PFSK-1 (cell line): ENCODE measurements at regions not wholly inside any gene's neighbourhood (a gene's known extent, or its start where the extent isn't known, plus 50 kb on each side); places are given as distances from the start of the nearest gene placed in this dataset.

Source experiments
- POLR2AphosphoS5 ChIP-seq: IDR thresholded peaks from 2 replicates; pipeline ENCODE4 v1.6.1; 2012; ENCODE audit warnings: low read depth, mild to moderate bottlenecking, control low read depth, low read length, moderate library complexity
- TF ChIP-seq, protein P1 (sequence below), 2 experiments: IDR thresholded peaks; 2 replicates each; pipeline versions ENCODE4 v1.6.1 to v1.8.0; 2011 to 2012; ENCODE audit warnings: low read depth in 2 of 2, low read length in 2 of 2, control low read depth in 1 of 2, inconsistent platforms in 1 of 2, mild to moderate bottlenecking in 1 of 2, moderate library complexity in 1 of 2; ENCODE audit not compliant: insufficient read depth in 1 of 2

DNA sequence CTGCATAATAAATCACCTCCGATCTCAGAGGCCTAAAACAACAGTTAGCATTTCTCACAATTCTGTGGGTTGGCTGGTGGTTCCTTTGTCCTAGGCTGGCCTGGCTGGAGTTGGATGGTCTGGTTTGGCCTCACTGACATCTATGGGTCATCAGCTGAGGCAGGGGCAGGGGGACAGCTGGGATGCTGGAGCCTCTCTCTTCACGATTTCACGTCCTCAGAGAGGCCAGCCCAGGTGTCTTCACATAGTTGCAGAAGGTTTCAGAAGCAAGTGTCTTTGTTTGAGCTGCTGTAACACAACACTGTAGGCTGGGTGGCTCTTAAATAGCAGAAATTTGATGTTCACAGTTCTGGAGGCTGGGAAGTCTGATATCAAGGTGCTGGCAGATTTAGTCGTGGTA, 155.5 kb upstream of the CACNA1E start:
- TF ChIP-seq POLR2AphosphoS5 = no peak
- TF ChIP-seq, protein P1, sequence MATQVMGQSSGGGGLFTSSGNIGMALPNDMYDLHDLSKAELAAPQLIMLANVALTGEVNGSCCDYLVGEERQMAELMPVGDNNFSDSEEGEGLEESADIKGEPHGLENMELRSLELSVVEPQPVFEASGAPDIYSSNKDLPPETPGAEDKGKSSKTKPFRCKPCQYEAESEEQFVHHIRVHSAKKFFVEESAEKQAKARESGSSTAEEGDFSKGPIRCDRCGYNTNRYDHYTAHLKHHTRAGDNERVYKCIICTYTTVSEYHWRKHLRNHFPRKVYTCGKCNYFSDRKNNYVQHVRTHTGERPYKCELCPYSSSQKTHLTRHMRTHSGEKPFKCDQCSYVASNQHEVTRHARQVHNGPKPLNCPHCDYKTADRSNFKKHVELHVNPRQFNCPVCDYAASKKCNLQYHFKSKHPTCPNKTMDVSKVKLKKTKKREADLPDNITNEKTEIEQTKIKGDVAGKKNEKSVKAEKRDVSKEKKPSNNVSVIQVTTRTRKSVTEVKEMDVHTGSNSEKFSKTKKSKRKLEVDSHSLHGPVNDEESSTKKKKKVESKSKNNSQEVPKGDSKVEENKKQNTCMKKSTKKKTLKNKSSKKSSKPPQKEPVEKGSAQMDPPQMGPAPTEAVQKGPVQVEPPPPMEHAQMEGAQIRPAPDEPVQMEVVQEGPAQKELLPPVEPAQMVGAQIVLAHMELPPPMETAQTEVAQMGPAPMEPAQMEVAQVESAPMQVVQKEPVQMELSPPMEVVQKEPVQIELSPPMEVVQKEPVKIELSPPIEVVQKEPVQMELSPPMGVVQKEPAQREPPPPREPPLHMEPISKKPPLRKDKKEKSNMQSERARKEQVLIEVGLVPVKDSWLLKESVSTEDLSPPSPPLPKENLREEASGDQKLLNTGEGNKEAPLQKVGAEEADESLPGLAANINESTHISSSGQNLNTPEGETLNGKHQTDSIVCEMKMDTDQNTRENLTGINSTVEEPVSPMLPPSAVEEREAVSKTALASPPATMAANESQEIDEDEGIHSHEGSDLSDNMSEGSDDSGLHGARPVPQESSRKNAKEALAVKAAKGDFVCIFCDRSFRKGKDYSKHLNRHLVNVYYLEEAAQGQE (IDR thresholded peaks at IDR 0.05; ENCODE audit: insufficient read depth in 1 of 2, low read depth in 2 of 2, low read length in 2 of 2) = no peak
